ENCODE measurements at regions not wholly inside any gene's neighbourhood (a gene's known extent, or its start where the extent isn't known, plus 50 kb on each side); places are given as distances from the start of the nearest gene placed in this dataset.

DNA sequence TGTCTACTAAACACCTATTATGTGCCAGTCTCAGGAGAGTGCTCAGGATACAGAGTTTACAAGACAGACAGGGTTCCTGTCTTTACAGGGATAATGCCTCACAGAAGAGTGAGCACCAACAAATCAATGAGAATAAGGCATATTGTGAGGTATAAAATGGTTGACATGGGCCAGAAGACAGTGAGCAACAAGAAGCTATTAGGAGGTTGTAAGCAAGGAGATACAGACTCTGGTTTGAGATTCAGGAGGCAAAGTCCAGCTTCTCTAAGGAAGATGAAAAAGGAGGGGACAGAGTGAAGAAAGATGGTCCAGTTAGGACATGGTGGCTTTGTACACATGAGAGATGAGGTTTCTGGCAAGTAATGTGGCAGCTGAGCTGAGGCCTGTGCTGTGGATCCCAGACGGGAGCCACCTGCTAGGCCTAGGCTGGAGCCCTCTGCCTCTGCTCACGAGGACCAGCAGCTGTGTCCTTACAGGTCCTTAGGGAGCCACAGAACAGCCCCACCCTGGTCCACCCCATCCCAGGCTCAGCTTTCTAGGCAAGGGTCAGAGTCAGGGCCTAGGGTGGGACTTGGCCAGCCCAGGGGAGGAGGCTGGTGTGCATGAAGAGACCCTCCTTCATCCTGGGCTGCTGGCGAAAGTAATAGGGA, 110.5 kb downstream of the ZNF280B start:
- Histone ChIP-seq H3K36me3 (ENCODE audit: control insufficient read depth in 4 of 4, insufficient read depth in 4 of 4, low read length in 4 of 4) (no peaks in the 10 kb centered on the region), H3K4me1 (ENCODE audit: control insufficient read depth in 5 of 5, insufficient read depth in 5 of 5, low read length in 5 of 5) (peaks cover 0 to 3% (median 0%) of the 10 kb centered on the region in 5 donors), H3K27me3 (ENCODE audit: control insufficient read depth in 3 of 3, insufficient read depth in 3 of 3, low read length in 2 of 3) (no peaks in the 10 kb centered on the region), H3K9me3 (ENCODE audit: control insufficient read depth in 4 of 4, insufficient read depth in 3 of 4, low read length in 3 of 4) (peaks cover 0 to 3% (median 0%) of the 10 kb centered on the region in 4 donors), H3K9ac (ENCODE audit: insufficient read depth in 1 of 2, low read length in 2 of 2) (no peak overlapping the region), H3K4me3 (no peak overlapping the region), H3K27ac (ENCODE audit: low read depth in 1 of 2, low read length in 1 of 2) (no peak overlapping the region)
- WGBS, 2 donors: 69 to 100% methylated on average over 3 of the region's 3 CpGs
- ATAC-seq (ENCODE audit: insufficient read depth, low FRiP score) (no peak), DNase-seq (no peak)
- TF ChIP-seq, protein P1, sequence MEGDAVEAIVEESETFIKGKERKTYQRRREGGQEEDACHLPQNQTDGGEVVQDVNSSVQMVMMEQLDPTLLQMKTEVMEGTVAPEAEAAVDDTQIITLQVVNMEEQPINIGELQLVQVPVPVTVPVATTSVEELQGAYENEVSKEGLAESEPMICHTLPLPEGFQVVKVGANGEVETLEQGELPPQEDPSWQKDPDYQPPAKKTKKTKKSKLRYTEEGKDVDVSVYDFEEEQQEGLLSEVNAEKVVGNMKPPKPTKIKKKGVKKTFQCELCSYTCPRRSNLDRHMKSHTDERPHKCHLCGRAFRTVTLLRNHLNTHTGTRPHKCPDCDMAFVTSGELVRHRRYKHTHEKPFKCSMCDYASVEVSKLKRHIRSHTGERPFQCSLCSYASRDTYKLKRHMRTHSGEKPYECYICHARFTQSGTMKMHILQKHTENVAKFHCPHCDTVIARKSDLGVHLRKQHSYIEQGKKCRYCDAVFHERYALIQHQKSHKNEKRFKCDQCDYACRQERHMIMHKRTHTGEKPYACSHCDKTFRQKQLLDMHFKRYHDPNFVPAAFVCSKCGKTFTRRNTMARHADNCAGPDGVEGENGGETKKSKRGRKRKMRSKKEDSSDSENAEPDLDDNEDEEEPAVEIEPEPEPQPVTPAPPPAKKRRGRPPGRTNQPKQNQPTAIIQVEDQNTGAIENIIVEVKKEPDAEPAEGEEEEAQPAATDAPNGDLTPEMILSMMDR (IDR thresholded peaks at IDR 0.05; ENCODE audit: control extremely low read depth, extremely low read depth): no peak

GRCh38 chr22:22398530-22399327, 109.8 kb downstream of the ZNF280B start:
- no peak for ATAC-seq (ENCODE audit: insufficient read depth, low FRiP score)
- whole genome bisulfite sequencing, 2 donors: 73 to 89% methylated on average over 5 of the region's 5 CpGs
- H3K27me3 ChIP-seq (ENCODE audit: control insufficient read depth in 3 of 3, insufficient read depth in 3 of 3, low read length in 2 of 3): no peaks in the 10 kb centered on the region

DNA sequence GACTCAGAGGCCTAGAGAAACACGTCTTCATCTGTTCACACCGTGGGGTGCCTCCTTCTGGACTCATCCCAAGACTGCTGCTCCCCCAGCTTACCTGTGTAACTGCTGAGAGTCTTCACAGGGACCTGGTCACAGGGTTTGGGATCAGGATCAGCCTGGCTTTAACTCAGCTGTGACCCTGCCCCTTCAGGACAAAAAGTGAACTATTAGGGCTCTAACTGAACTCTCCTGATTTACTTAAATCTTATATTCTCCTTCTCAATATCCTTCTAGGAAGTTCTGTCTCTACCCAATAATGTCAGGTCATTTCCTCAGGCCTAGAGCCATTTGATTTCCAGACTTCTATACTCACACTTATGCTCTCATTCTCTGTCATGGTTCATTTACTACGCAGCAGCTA, 108.4 kb downstream of the ZNF280B start:
- DNase-seq (no peak), ATAC-seq (ENCODE audit: insufficient read depth, low FRiP score) (no peak)
- Histone ChIP-seq H3K4me1 (ENCODE audit: control insufficient read depth in 5 of 5, insufficient read depth in 5 of 5, low read length in 5 of 5) (peaks cover 0 to 3% (median 0%) of the 10 kb centered on the region in 5 donors), H3K4me3 (no peak overlapping the region), H3K36me3 (ENCODE audit: control insufficient read depth in 4 of 4, insufficient read depth in 4 of 4, low read length in 4 of 4) (no peaks in the 10 kb centered on the region), H3K9me3 (ENCODE audit: control insufficient read depth in 4 of 4, insufficient read depth in 3 of 4, low read length in 3 of 4) (no peaks in the 10 kb centered on the region), H3K27me3 (ENCODE audit: control insufficient read depth in 3 of 3, insufficient read depth in 3 of 3, low read length in 2 of 3) (no peaks in the 10 kb centered on the region), H3K27ac (ENCODE audit: low read depth in 1 of 2, low read length in 1 of 2) (no peak overlapping the region), H3K9ac (ENCODE audit: insufficient read depth in 1 of 2, low read length in 2 of 2) (no peak overlapping the region)
- TF ChIP-seq, protein P1 (IDR thresholded peaks at IDR 0.05; ENCODE audit: control extremely low read depth, extremely low read depth): no peak
- 63 to 83% methylated on average over 3 of the region's 3 CpGs for WGBS, 2 donors

More at GRCh38 chr22:22398530-22399327, 109.8 kb downstream of the ZNF280B start:
- Histone ChIP-seq H3K36me3 (ENCODE audit: control insufficient read depth in 4 of 4, insufficient read depth in 4 of 4, low read length in 4 of 4) (no peaks in the 10 kb centered on the region), H3K4me1 (ENCODE audit: control insufficient read depth in 5 of 5, insufficient read depth in 5 of 5, low read length in 5 of 5) (peaks cover 0 to 3% (median 0%) of the 10 kb centered on the region in 5 donors), H3K4me3 (no peak overlapping the region), H3K9ac (ENCODE audit: insufficient read depth in 1 of 2, low read length in 2 of 2) (no peak overlapping the region), H3K27ac (ENCODE audit: low read depth in 1 of 2, low read length in 1 of 2) (no peak overlapping the region), H3K9me3 (ENCODE audit: control insufficient read depth in 4 of 4, insufficient read depth in 3 of 4, low read length in 3 of 4) (peaks cover 0 to 3% (median 0%) of the 10 kb centered on the region in 4 donors)
- TF ChIP-seq, protein P1 (IDR thresholded peaks at IDR 0.05; ENCODE audit: control extremely low read depth, extremely low read depth): no peak
- DNase-seq: no peak
